Chondrocyte (in vitro differentiated cells): ENCODE measurements at regions not wholly inside any gene's neighbourhood (a gene's known extent, or its start where the extent isn't known, plus 50 kb on each side); places are given as distances from the start of the nearest gene placed in this dataset.

Experiments used
- DNase-seq: peaks from one replicate; pipeline ENCODE4 v3.0.0; 2021; ENCODE audit warnings: mixed read lengths, low spot score
- H3K27ac Mint-ChIP-seq: one replicate; pipeline ENCODE4 v1.8.0; 2021; ENCODE audit warnings: mild to moderate bottlenecking, moderate library complexity, mixed read lengths; ENCODE audit not compliant: unreplicated experiment
- H3K27me3 Mint-ChIP-seq: 2 replicates; pipeline ENCODE4 v1.8.0; 2021; ENCODE audit warnings: low read depth, mixed read lengths
- H3K36me3 Mint-ChIP-seq: 2 replicates; pipeline ENCODE4 v1.8.0; 2021; ENCODE audit warnings: low read depth, mixed read lengths
- H3K4me1 Mint-ChIP-seq: 2 replicates; pipeline ENCODE4 v1.8.0; 2021; ENCODE audit warnings: low read depth, mild to moderate bottlenecking, mixed read lengths
- H3K4me3 Mint-ChIP-seq: one replicate; pipeline ENCODE4 v1.8.0; 2021; ENCODE audit warnings: mild to moderate bottlenecking, moderate library complexity, mixed read lengths; ENCODE audit not compliant: unreplicated experiment
- H3K9me3 Mint-ChIP-seq: 2 replicates; pipeline ENCODE4 v1.8.0; 2021; ENCODE audit warnings: low read depth, mixed read lengths
- TF ChIP-seq, protein P1 (sequence below): fragments of 200-600 bp; sonication (generic); IDR thresholded peaks from 2 replicates; pipeline ENCODE4 v1.5.0; 2021; ENCODE audit warnings: antibody characterized with exemption, mild to moderate bottlenecking, moderate library complexity

DNA sequence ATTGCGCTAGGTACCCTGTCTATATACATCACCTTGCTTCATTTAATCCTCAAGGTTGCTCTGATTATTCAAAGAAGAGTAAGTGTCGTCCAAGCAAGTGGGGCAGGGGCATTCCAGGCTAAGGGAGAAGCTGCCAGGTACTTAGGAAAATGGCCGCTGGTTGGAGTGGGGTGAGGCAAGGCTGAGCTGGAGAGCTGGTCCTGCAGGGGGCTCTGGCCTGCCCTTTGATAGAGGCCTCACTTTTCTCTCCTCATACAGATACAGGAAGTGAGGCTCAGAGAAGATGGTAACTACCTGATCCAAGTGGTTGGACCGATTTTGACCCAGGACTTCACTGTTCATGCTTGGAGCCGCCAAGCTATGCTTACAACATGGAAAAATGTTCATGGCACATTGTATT is 86.9 kb upstream of the ZBTB40 start:
- Mint-ChIP-seq H3K4me3 (no peak overlapping the region), H3K4me1 (no peaks in the 10 kb centered on the region), H3K36me3 (no peaks in the 10 kb centered on the region), H3K9me3 (no peaks in the 10 kb centered on the region), H3K27ac (no peak overlapping the region), H3K27me3 (peaks cover 47% of the 10 kb centered on the region)
- DNase-seq, result no peak
- TF ChIP-seq, protein P1, sequence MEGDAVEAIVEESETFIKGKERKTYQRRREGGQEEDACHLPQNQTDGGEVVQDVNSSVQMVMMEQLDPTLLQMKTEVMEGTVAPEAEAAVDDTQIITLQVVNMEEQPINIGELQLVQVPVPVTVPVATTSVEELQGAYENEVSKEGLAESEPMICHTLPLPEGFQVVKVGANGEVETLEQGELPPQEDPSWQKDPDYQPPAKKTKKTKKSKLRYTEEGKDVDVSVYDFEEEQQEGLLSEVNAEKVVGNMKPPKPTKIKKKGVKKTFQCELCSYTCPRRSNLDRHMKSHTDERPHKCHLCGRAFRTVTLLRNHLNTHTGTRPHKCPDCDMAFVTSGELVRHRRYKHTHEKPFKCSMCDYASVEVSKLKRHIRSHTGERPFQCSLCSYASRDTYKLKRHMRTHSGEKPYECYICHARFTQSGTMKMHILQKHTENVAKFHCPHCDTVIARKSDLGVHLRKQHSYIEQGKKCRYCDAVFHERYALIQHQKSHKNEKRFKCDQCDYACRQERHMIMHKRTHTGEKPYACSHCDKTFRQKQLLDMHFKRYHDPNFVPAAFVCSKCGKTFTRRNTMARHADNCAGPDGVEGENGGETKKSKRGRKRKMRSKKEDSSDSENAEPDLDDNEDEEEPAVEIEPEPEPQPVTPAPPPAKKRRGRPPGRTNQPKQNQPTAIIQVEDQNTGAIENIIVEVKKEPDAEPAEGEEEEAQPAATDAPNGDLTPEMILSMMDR, result no peak

DNA sequence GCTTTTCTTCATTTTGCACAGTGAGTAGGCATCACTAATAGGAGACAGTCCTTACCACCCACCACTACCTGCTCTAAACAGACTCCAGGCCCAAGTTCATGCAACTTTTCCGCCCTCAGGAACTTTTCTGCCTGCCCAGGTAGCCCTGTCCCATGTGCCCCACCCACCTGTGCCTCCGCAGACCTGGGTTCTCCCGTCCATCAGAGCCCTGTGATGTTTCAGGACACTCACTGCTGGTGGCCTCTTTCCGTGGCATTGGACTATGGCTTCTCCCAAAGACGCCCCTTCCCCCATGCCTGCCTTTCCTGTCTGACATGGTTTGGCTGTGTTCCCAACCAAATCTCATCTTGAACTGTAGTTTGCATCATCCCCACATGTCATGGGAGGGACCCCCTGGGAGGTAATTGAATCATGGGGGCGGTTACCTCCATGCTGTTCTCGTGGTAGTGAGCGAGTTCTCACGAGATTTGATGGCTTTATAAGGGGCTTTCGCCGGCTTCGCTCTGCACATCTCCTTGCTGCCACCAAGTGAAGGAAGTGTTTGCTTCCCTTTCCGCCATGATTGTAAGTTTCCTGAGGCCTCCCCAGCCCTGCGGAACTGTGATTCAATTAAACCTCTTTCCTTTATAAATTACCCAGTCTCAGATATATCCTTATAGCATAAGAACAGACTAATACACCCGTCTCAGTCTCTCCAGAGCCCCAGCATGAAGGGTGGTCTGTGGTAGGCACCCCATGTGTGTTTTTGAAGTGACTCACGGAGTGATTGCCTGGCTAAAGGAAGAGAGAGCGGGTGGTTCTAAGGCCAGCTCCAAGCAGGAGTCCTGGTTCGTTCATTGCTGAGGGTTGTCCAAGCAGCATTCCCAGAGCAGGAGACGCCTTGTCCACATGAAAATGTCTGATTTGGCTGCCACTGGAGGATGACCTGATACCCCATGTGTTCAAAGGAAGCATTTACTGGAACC is 86.0 kb upstream of the ZBTB40 start:
- Mint-ChIP-seq H3K27ac (no peak overlapping the region), H3K4me1 (no peaks in the 10 kb centered on the region), H3K36me3 (no peaks in the 10 kb centered on the region), H3K9me3 (no peaks in the 10 kb centered on the region), H3K27me3 (peaks cover 44% of the 10 kb centered on the region), H3K4me3 (no peak overlapping the region)
- TF ChIP-seq, protein P1, result no peak
- DNase-seq, result no peak

DNA sequence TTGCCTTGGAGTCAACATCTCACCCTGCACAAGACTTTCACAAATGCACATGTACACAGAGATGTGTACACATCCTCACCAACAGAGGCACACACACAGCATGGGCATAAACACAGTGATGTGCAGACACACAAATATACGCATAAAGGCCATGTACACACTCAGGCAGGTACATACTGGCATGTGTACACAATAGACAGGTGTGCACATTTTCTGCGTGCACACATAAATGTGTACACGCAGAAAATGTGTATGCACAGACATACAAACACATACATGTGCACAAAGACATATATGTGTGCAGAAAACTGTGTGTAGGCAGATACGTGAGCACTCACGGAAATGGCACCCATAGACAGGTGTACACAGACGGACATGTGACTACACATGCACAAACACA is 85.3 kb upstream of the ZBTB40 start:
- Mint-ChIP-seq H3K36me3 (no peaks in the 10 kb centered on the region), H3K4me1 (no peaks in the 10 kb centered on the region), H3K4me3 (no peak overlapping the region), H3K9me3 (no peaks in the 10 kb centered on the region), H3K27ac (no peak overlapping the region), H3K27me3 (peaks cover 40% of the 10 kb centered on the region)
- TF ChIP-seq, protein P1, result no peak
- DNase-seq, result no peak

DNA sequence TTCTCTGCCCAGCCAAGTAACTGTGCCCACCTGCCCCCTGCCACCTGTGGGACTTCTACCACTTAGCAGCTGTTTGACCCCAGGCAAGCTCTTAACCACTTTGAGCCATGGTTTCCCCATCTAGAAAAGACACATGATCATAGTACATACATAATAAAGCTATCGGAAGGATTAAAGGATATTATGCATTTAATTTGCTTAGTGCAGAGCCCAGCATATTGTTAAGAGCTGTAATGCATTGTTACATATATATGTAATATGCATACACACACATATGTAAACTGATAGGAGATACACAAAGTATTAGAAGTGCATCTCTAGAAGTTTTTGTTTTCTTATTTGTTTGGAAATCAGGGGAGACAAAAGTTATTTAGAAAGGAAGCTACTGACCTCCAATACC is 83.5 kb upstream of the ZBTB40 start:
- peaks cover 49% of the 10 kb centered on the region for H3K27me3 Mint-ChIP-seq

More for the DNA sequence above, 83.5 kb upstream of the ZBTB40 start:
- Mint-ChIP-seq H3K4me3 (no peak overlapping the region), H3K9me3 (peaks cover 6% of the 10 kb centered on the region), H3K4me1 (no peaks in the 10 kb centered on the region), H3K36me3 (peaks cover 2% of the 10 kb centered on the region), H3K27ac (no peak overlapping the region)
- DNase-seq, result no peak
- TF ChIP-seq, protein P1, result no peak
